GM21367 (cell line): ENCODE measurements at regions not wholly inside any gene's neighbourhood (a gene's known extent, or its start where the extent isn't known, plus 50 kb on each side); places are given as distances from the start of the nearest gene placed in this dataset.
"Not testable (repeated sequence)": the region's sequence is repeated elsewhere in the genome, so short reads cannot be mapped to it uniquely, and the experiment has no call there.

Experiments used
- ATAC-seq: cut with Tn5 transposase; IDR thresholded peaks from one replicate; pipeline ENCODE4 v1.9.1; 2021; ENCODE audit not compliant: unreplicated experiment

DNA sequence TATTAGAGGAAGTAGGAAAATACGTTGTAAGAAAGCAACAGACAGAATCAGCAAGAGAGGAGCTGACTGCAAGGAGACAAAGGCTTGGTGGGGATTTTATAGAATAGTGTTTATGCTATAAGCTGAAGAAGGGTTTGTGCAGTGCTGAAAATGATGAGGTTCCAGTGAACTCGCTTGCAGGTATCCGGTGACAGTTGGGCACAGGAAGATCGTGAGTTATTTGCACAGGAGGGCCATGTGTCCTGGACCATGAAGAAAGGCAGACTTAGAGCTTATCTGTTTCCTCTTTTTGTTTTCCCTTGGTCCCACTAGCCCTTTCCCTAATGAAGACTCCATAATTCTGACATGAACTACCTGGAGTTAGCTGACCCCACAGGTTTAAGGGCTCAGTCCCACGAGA lies 61.4 kb downstream of the NXNL2 start:
- no peak for ATAC-seq

DNA sequence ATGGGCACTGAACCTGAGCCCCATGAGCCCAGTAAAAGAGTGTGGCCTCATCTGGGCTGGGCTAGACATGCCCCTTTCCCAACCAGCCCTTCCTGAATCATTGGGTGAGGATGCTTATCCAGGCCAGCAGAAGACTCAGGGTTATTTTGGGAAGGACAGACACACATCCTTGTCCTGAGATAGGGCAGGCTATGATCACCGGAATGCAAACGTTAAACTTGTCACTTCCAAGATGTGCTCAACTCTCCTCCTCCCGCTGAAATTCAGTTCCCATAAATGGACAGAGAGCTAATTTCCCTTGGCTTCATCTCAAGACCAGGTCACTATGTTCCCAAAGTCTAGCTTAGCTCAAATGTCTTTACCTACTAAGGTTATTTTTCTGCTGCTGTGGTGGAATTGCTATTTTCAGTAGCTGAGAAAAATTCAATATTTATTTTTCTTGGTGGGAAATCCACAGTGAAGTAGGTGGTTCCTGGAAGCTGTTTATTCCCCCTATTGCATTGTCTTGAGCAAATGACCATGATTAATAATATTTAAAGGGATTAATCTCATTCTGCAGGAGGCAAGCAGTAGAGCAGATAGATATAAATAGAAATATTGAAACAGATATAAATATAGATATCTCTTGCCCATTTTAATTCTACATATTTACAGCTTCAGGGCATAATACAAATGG lies 70.0 kb downstream of the NXNL2 start:
- ATAC-seq, result no peak

DNA sequence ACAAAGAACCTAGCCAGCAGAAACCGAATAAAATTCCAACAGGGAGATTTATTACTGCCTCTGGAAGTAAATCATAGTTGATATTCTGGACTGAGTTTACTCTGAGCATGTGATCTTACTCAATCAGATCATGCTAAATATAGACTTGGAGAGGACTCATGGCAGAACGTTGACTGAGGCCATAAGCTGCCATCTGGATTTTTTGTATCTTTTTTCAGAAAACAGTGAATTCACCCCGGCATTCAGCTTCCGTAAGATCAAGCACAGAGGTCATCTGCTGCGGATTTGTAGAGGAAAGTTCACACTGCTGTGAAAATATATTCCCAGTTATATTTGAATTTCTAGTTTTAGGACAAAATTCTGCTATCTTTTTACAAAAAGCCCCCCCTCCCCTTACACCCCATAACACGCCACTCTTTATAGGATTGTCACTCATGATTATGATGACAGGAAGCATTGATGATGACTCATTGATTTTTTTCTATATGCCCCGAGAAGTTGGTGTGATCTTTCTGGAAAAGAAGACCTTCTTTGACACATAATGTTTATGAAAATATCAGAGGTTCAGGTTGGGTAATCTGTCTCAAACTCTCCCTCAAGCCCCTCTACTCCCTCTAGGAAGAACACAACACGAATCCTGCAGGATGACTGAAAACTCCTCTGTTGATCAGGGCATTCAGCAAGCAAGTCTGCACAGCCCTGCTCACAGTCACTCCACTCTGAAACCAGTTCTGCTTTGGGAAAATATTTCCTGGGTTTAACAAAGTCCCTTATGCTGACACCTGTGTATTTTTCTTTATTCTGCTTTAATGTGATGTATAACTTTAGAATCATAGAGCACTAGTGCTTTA lies 70.8 kb downstream of the NXNL2 start:
- ATAC-seq, result no peak

DNA sequence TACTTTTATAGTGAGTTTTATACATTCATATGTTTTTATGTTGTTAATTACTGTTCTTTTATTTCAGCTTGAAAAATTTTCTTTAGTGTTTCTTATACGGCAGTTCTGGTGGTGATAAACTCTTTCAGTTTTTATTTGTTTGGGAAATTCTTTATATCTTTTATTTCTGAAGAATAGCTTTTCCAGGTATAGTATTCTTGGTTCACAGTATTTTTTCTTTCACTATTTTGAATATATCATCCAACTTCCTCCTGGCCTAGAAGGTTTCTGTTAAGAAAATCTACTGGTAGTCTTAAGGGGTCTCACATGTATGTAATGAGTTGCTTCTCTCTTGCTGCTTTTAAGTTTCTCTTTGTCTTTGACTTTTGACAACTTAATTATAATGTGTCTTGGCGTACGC lies 79.4 kb downstream of the NXNL2 start:
- no peak for ATAC-seq

DNA sequence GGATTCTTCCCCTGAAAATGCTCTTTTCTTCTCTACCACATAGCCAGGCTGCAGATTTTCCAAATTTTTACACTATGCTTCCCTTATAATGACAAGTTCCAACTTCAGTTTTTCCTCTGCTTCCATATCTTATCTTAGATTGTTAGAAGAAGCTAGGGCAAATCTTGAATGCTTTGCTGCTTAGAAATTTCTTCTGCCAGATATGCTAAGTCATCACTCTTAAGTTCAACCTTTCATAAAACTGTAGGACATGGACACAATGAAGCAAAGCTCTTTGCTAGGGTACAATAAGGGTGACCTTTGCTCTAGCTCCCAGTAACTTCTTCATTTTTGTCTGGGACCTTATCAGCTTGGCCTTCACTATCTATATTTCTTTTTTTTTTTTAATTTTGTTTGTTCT lies 88.7 kb downstream of the NXNL2 start:
- ATAC-seq, result no peak

DNA sequence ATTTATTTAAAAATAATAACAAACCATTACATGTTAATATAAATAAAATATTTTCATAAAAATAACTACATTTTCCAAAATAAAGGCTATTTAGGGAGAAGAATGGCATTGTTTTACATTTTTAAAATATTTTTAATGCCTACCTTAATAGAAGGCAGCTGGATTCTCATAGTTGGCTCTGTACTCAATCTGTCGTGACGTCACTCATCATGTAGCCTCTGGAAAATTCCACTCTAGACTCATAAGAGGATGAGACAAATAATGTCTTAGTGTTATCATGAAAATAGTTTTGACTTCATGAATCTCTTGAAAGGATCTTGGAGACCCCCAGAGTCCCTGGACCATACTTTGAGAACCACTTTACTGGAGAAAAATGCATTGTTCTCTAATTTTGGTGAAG lies 93.1 kb downstream of the NXNL2 start:
- ATAC-seq, result no peak

DNA sequence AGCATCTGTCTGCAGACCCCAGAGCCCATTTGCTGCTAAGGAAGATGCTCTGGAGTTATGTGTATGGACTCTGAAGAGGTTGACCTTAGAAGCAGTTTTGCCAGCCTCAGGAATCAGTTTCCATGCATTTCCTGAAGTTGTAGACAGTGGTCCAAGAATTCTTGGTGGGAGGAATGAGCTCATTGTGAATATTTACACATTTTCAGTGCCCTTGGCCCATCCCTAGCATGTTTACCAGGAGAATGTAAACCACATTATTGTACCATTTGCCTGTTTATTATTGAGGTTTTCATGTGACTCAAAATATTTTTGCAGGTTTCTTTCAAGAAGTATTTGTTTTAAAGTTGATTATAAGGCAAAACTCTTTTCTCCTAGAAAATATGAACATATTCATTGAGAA lies 93.8 kb downstream of the NXNL2 start:
- no peak for ATAC-seq

DNA sequence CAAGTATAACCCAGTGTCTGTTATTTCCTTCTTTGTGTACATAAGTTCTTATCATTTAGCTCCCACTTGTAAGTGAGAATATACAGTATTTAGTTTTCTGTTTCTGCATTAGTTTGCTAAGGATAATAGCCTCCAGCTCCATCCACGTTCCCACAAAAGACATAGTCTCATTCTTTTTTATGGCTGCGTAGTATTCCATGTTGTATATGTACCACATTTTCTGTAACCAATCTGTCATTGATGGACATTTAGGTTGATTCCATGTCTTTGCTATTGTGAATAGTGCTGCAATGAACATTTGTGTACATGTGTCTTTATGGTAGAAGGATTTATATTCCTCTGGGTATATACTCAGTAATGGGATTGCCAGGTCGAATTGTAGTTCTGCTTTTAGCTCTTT lies 95.6 kb downstream of the NXNL2 start:
- ATAC-seq, result not testable (repeated sequence)

DNA sequence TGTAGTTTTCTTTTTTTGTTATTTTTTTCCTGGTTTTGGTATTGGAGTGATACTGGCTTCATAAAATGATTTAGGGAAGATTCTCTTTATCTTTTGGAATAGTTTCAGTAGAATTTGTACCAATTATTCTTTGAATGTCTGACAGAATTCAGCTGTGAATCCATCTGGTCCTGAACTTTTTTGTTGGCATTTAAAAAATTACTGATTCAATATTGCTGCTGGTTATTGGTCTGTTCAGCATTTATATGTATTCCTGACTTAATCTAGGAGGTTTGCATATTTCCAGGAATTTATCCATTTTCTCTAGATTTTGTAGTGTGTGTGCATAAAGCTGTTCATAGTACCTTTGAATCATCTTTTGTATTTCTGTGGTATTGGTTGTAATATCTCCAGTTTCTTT lies 100.2 kb downstream of the NXNL2 start:
- ATAC-seq, result no peak

DNA sequence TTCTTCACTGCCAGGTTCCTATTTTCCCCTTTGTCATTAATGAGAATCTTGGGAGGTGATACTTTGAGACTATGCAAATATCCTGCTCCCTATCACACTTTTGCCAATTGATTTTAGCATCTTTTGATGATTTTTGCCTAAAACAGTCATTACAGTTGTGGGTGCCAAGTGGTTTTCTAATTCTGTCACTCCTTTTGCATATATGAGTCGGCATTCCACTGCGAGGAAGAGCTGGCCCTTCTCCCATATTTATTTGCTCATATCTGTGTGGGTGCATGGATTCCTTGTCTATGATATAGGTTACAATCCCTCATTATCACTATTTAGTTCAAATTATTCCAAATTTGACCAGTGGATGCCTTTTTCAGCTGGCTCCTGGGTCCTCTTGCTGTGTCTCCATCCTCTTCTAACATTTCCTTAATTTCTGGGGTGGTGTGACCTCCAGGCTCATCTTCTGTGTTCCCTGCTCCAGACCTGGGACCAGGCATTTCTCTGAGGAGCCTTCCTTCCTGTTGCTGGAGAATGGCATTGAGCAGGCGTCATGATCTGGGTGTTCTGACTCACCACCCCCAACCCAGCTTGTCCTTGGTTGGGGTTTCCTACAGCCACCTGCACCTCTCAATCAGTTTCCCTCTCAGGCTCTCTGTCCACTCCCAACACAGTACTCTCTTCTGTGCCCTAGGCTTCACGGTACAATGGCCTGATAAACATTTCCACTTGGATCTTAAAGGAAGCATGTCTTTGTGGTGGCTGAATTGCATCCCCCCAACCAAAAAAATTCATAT lies 106.7 kb downstream of the NXNL2 start:
- no peak for ATAC-seq

DNA sequence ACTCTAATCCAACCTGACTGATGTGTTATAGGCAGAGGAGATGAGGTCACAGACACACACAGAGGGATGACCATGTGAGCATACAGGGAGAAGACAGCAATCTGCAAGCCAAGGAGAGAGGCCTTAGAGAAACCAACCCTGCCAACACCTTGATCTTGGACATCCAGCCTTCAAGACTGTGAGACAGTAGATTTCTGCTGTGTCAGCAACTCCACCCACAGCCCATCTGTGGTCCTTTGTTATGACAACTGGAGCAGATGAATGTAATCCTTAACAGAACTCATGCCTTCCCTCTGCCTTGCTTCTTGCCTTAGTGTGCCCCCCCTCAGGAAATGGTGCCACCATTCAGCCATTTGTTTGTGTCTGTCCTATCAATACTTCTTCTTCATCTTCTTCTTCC lies 107.4 kb downstream of the NXNL2 start:
- ATAC-seq, result no peak

DNA sequence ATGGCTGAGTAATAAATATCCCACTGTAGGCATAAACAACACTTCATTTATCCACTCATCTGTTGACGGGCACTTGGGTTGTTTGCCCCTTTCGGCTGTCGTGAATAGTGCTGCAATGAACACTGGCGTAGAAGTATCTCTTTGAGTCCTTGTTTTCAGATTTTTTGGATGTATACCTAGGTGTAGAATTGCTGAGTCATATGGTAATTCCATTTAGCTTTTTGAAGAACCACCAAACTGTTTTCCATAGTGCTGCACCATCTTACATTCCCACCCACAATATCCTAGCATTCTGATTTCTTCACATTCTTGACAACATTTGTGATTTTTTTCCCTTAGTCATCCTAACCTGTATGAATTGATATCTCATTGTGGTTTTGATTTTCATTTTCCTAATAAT lies 109.0 kb downstream of the NXNL2 start:
- no peak for ATAC-seq

DNA sequence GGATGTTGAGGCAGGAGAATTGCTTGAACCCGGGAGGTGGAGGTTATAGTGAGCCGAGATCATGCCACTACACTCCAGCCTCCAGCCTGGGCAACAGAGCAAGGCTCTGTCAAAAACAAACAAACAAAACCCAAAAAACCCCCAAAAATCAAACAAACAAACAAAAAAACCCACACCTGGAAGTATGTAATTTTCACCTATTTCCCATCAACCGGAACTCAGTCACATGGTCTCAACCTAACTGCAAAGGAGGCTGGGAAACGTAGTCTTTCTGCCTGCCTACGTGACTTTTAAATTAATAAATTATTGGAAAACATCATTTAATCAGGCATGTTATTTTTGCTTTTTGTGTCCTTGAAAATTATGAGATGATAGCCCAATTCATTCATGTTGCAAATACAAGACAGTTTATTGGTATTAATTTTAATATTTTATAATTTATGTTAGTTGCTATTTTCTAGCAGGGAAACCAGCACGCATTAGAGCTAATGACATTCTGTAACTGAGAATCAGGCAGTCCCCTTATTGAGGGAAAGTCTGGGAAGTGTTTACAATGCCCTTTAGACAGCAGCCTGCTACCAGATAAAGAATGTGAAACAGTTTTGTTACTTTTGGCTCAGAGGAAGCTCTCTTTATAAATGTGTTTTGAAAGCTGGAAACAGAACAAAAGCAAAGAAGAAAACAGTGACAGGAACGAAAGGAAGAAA lies 110.3 kb downstream of the NXNL2 start:
- no peak for ATAC-seq

DNA sequence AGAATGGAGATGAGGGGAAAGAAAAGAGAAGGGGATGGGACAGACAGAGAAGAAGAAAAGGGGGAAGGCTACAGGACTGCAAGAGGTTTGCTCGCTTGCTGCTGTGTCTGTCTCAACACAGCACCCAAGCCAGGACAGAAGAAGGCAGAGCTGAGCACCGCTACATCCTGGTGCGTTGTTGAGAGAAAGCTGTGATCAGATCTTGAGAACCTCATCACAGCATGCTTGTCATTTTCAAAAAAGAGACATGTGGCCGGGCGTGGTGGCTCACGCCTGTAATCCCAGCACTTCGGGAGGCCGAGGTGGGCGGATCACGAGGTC lies 110.9 kb downstream of the NXNL2 start:
- ATAC-seq, result no peak

DNA sequence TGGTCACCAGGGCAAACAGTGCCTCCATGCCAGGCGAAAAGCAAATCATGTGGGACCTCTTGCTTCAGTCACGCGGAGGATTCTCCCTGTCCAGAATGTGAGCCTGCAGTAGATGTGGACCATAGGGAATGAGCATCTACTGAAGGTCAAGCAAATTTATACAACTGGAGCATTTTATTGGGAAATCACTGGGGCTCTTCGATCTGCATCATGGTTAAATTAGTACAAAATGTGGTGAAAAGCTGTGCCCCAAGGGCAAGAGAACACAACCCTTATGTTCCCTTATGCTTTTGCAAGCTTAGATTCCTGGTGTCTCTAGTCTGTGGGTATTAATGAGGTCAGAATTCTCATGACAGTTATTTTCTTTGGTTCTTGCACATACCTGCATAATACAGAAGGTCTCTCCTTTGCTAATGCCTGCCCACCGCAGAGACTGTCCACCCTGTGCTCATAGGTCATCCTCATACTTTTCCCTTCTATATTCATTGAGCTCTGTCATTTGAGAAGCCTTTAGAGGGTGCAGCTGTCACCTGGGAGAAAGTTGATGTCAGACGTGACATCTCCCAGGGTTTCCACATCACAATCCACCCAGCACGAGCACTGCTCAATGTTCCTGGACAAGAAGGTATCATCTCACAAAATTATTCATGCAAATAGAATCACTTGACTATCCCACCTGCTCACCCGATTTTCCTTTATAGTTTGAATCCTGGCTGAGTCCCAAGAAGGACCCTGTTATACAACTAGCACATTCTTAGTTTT lies 111.7 kb downstream of the NXNL2 start:
- ATAC-seq, result no peak

DNA sequence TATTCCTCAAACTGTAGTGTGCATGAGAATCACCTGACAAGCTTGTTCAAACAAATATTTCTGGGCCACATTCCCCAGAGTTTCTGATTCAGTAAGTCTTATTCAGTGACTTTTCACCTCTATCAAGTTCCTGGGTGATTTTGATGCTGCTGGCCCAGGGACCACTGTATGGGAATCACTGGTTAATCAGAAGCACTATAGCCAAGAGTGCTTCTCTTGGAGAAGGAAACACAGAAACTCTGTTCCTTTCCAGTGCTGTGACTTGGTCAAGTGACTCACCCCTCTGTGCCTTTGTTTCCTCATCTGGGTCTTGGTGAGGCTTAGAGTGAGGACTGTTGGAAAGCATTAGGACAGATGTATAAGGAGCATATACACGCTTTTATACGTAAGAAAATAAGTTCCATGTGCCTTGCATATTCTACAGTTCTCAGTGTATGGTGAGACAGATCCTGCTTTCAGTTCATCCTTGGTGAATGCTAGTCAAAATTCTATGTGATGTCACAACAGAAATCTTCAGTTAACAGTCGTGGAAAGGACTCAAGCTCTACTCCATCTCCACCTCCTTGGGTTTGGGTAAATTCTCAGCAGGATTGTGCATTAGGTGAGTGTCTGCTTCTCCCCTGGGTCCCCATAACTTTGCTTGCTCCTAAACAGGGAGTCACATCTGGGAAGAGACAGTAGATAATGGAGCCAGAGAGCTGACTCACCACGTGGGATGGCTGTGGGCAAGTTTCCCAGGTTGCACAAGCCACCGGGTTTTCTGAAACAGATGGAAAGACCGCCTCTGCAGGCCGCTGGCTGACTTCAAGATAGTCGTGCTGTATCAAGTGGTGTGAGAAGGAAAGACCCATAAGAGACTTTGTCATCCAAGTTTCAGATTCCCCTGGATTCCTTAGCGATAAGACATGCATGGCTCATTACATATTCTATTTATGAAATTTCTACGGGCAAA lies 117.0 kb downstream of the NXNL2 start:
- ATAC-seq, result no peak

DNA sequence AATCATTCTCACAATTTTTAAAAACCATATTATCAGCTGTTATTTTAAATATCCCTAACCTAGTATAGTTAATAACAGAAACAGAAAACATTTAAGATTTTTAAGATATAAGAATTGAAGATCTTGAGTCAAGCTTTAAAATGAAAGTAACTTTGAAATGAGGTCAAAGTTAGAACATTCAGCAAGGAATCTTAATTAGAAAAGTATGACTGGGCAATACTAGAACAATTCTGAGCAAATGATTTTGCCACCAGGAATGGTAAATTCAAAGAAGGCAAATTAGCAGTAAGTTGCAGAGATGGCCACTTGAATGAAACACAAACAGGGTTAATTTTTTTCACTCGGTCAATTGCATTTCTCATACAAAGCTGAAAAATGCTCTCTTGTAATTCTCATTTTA lies 117.9 kb downstream of the NXNL2 start:
- ATAC-seq, result no peak

DNA sequence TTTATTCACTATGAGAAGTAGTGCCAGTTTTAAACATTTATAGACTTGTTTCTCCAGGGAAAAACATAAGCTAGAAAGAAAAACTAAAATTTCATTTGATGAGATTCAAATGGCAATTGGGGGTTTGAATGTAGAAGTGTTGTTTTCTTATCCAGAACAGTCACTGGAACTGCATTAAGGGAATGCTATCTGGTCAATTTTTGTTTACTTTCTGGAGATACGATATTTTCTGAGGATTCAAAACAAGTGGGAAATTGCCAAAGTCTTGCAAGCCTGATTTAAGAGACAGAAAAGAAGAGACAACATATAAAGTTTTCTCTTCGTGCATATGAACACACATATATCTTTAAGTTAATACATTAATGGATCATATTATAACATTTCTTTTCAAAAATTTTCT lies 118.4 kb downstream of the NXNL2 start:
- ATAC-seq, result no peak

DNA sequence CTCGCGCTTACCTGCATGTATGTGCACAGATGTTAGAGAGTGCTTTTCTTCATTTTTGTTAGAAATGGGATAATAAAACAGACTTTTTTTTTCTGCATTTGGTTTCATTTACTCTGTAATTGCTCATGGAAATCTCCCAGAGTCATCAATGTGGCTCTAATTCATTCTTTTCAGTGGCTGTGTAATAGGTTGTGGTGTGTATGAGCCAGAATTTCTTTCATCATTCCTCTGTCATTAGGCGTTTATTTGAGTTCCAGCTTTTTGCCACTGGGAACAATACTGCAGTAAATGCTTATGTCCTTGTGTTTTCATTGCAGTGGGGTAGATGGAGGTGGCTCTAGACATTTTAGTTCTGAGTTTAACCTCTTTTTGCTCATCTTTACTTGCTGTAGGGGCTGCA lies 118.9 kb downstream of the NXNL2 start:
- no peak for ATAC-seq

DNA sequence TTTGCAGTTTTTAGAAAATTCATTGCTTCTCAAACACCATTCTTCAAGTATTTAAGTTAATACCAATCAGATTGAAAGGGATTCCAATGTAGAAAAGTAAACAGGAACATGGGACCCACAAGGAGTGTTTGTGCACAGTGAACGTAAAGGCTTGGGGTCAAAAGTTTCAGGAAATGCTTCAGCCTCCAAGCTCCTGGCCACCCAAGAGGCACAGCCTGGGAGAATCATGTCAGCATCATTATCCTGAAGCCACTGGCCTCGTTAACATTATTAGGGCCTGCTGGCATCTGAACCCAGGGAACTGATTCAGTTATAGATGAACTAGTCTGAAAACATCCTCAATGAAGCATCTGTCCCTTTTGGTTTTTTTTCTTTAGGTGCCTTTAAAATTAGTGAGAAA lies 122.9 kb downstream of the NXNL2 start:
- no peak for ATAC-seq
